SU-DHL-6 (cell line): ENCODE measurements at regions not wholly inside any gene's neighbourhood (a gene's known extent, or its start where the extent isn't known, plus 50 kb on each side); places are given as distances from the start of the nearest gene placed in this dataset.

ENCODE experiments used
- H2AFZ ChIP-seq: fragments of 200-600 bp; sonication (generic); 2 replicates; pipeline ENCODE4 v1.6.1; 2014; ENCODE audit warnings: low read depth, mild to moderate bottlenecking, moderate library complexity, mixed read lengths, antibody characterized with exemption, low read length; ENCODE audit not compliant: severe bottlenecking
- H3F3A ChIP-seq: fragments of 200-600 bp; shearing (Covaris generic); 2 replicates; pipeline ENCODE4 v1.6.0; 2016; ENCODE audit warnings: antibody characterized with exemption, mild to moderate bottlenecking; ENCODE audit not compliant: insufficient read depth
- H3K27ac ChIP-seq: fragments of 200-600 bp; sonication (generic); 2 replicates; pipeline ENCODE4 v1.5.1; 2016; ENCODE audit warnings: low read depth, mild to moderate bottlenecking, low read length, moderate library complexity, mixed read lengths
- H3K27me3 ChIP-seq: fragments of 200-600 bp; sonication (generic), shearing (Covaris generic); 2 replicates; pipeline ENCODE4 v1.6.0; 2014; ENCODE audit warnings: mild to moderate bottlenecking, low read length
- H3K36me3 ChIP-seq: fragments of 200-600 bp; sonication (generic); 2 replicates; pipeline ENCODE4 v1.6.1; 2014; ENCODE audit warnings: mild to moderate bottlenecking, low read length, mixed read lengths
- H3K4me2 ChIP-seq: fragments of 300-600, 200-600 bp; shearing (Covaris generic), sonication (generic); 2 replicates; pipeline ENCODE4 v1.6.0; 2014; ENCODE audit warnings: low read length, low read depth, mild to moderate bottlenecking; ENCODE audit not compliant: poor library complexity, severe bottlenecking
- H3K4me3 ChIP-seq: fragments of 200-600 bp; sonication (generic); 2 replicates; pipeline ENCODE4 v1.5.1; 2014; ENCODE audit warnings: antibody characterized with exemption, low read length, mild to moderate bottlenecking, mixed read lengths; ENCODE audit not compliant: insufficient read depth, poor library complexity, severe bottlenecking
- H3K79me2 ChIP-seq: fragments of 200-600 bp; sonication (generic); 2 replicates; pipeline ENCODE4 v1.6.1; 2014; ENCODE audit warnings: mild to moderate bottlenecking, low read length, moderate library complexity; ENCODE audit not compliant: insufficient read depth
- H3K9ac ChIP-seq: fragments of 200-600 bp; sonication (generic); 2 replicates; pipeline ENCODE4 v1.7.0; 2014; ENCODE audit warnings: mild to moderate bottlenecking, low read length
- H3K9me2 ChIP-seq: fragments of 200-600 bp; sonication (generic); replicated peaks from 2 replicates; pipeline ENCODE4 v1.6.1; 2014; ENCODE audit warnings: low read length; ENCODE audit not compliant: insufficient read depth
- H3K9me3 ChIP-seq: fragments of 200-600 bp; sonication (generic); 2 replicates; pipeline ENCODE4 v1.6.1; 2014; ENCODE audit warnings: low read length, mixed read lengths; ENCODE audit not compliant: insufficient read depth
- H4K20me1 ChIP-seq: fragments of 200-600 bp; sonication (generic); 2 replicates; pipeline ENCODE4 v1.6.1; 2014; ENCODE audit warnings: low read depth, mild to moderate bottlenecking, antibody characterized with exemption, low read length, moderate library complexity, mixed read lengths
- EZH2phosphoT487 ChIP-seq: fragments of 200-600 bp; sonication (generic), shearing (Covaris generic); conservative IDR thresholded peaks from 2 replicates; pipeline ENCODE4 v1.6.1; 2018; ENCODE audit warnings: mild to moderate bottlenecking, antibody characterized with exemption, low read length, moderate library complexity, mixed read lengths
- TF ChIP-seq, protein P1 (sequence below): fragments of 200-600 bp; sonication (generic); IDR thresholded peaks from one replicate; pipeline ENCODE4 v1.5.1; 2017; ENCODE audit warnings: antibody characterized with exemption, mild to moderate bottlenecking, low read length, moderate library complexity; ENCODE audit not compliant: insufficient read depth, poor library complexity, severe bottlenecking

- Histone ChIP-seq H3K4me2 (no peak overlapping the region), H3K36me3 (no peaks in the 10 kb centered on the region), H2AFZ (no peak overlapping the region), H3K4me3 (no peak overlapping the region), H3K9ac (no peak overlapping the region), H4K20me1 (no peaks in the 10 kb centered on the region), H3K27me3 (no peaks in the 10 kb centered on the region), H3K79me2 (no peaks in the 10 kb centered on the region), H3K9me3 (no peaks in the 10 kb centered on the region), H3K9me2 (no peaks in the 10 kb centered on the region), H3K27ac (no peak overlapping the region), H3F3A (no peaks in the 10 kb centered on the region)
- TF ChIP-seq, protein P1, sequence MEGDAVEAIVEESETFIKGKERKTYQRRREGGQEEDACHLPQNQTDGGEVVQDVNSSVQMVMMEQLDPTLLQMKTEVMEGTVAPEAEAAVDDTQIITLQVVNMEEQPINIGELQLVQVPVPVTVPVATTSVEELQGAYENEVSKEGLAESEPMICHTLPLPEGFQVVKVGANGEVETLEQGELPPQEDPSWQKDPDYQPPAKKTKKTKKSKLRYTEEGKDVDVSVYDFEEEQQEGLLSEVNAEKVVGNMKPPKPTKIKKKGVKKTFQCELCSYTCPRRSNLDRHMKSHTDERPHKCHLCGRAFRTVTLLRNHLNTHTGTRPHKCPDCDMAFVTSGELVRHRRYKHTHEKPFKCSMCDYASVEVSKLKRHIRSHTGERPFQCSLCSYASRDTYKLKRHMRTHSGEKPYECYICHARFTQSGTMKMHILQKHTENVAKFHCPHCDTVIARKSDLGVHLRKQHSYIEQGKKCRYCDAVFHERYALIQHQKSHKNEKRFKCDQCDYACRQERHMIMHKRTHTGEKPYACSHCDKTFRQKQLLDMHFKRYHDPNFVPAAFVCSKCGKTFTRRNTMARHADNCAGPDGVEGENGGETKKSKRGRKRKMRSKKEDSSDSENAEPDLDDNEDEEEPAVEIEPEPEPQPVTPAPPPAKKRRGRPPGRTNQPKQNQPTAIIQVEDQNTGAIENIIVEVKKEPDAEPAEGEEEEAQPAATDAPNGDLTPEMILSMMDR, result no peak
- no peak for TF ChIP-seq EZH2phosphoT487
Measured at GRCh38 chr2:122062506-122062905, 307.1 kb downstream of the TSN start.

DNA sequence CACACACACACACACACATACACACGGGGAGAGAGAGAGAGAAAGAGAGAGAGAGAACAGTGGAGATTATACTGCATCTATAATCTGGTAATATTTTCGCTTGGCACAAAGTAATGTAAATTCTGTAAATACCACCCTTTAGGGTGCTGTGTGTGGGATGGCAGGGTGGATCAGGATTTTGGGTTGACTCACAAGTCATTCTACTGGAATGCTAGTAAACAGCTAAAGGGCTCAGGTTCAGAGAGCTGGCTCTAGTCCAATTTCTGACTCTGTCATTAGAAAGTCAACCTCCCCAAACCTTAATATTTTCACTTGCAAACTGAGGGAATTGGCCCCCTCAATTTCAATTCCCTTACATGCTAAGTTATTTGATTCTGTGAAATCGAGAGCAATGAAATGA, 308.3 kb downstream of the TSN start:
- no peak overlapping the region for H3K4me3 ChIP-seq
- H4K20me1 ChIP-seq, result no peaks in the 10 kb centered on the region
- no peaks in the 10 kb centered on the region for H3K27me3 ChIP-seq
- H3K9ac ChIP-seq, result no peak overlapping the region
- TF ChIP-seq, protein P1, result no peak
- TF ChIP-seq EZH2phosphoT487, result no peak
- H3K4me2 ChIP-seq, result no peak overlapping the region
- no peak overlapping the region for H2AFZ ChIP-seq
- H3K36me3 ChIP-seq, result no peaks in the 10 kb centered on the region
- H3K9me2 ChIP-seq, result no peaks in the 10 kb centered on the region
- no peaks in the 10 kb centered on the region for H3F3A ChIP-seq
- no peaks in the 10 kb centered on the region for H3K79me2 ChIP-seq
- H3K27ac ChIP-seq, result no peak overlapping the region
- H3K9me3 ChIP-seq, result no peaks in the 10 kb centered on the region

GRCh38 chr2:122070241-122070731, 314.8 kb downstream of the TSN start:
- Histone ChIP-seq H3K9me2 (no peaks in the 10 kb centered on the region), H3K79me2 (no peaks in the 10 kb centered on the region), H3K9ac (no peak overlapping the region), H3K4me2 (no peak overlapping the region), H2AFZ (no peak overlapping the region), H3K27ac (no peak overlapping the region), H3K9me3 (no peaks in the 10 kb centered on the region), H3K36me3 (no peaks in the 10 kb centered on the region), H3K4me3 (no peak overlapping the region), H4K20me1 (no peaks in the 10 kb centered on the region), H3K27me3 (no peaks in the 10 kb centered on the region), H3F3A (no peaks in the 10 kb centered on the region)
- no peak for TF ChIP-seq EZH2phosphoT487
- TF ChIP-seq, protein P1, result no peak
